Osteocyte (in vitro differentiated cells): ENCODE measurements at regions not wholly inside any gene's neighbourhood (a gene's known extent, or its start where the extent isn't known, plus 50 kb on each side); places are given as distances from the start of the nearest gene placed in this dataset.

Experiments used
- DNase-seq: peaks from one replicate; pipeline ENCODE4 v3.0.0; 2021; ENCODE audit warnings: mixed read lengths; ENCODE audit not compliant: unreplicated experiment; ENCODE audit errors: extremely low spot score
- H3K27ac Mint-ChIP-seq: one replicate; pipeline ENCODE4 v1.8.0; 2021; ENCODE audit warnings: mild to moderate bottlenecking, mixed read lengths; ENCODE audit not compliant: unreplicated experiment
- H3K27me3 Mint-ChIP-seq: one replicate; pipeline ENCODE4 v1.8.0; 2021; ENCODE audit warnings: mixed read lengths; ENCODE audit not compliant: unreplicated experiment
- H3K36me3 Mint-ChIP-seq: one replicate; pipeline ENCODE4 v1.8.0; 2021; ENCODE audit warnings: mixed read lengths; ENCODE audit not compliant: unreplicated experiment
- H3K4me1 Mint-ChIP-seq: one replicate; pipeline ENCODE4 v1.8.0; 2021; ENCODE audit warnings: mixed read lengths; ENCODE audit not compliant: unreplicated experiment
- H3K4me3 Mint-ChIP-seq: one replicate; pipeline ENCODE4 v1.8.0; 2021; ENCODE audit warnings: mild to moderate bottlenecking, moderate library complexity, mixed read lengths; ENCODE audit not compliant: unreplicated experiment
- H3K9me3 Mint-ChIP-seq: one replicate; pipeline ENCODE4 v1.8.0; 2021; ENCODE audit warnings: mixed read lengths; ENCODE audit not compliant: unreplicated experiment
- TF ChIP-seq, protein P1 (sequence below): fragments of 200-600 bp; sonication (generic); IDR thresholded peaks from 2 replicates; pipeline ENCODE4 v1.5.0; 2021; ENCODE audit warnings: antibody characterized with exemption, mild to moderate bottlenecking, moderate library complexity

GRCh38 chr1:4045397-4046010 is 145.4 kb upstream of the C1orf174 start:
- H3K4me3 Mint-ChIP-seq: no peak overlapping the region
- peaks cover 6% of the 10 kb centered on the region for H3K9me3 Mint-ChIP-seq
- no peaks in the 10 kb centered on the region for H3K36me3 Mint-ChIP-seq
- TF ChIP-seq, protein P1, sequence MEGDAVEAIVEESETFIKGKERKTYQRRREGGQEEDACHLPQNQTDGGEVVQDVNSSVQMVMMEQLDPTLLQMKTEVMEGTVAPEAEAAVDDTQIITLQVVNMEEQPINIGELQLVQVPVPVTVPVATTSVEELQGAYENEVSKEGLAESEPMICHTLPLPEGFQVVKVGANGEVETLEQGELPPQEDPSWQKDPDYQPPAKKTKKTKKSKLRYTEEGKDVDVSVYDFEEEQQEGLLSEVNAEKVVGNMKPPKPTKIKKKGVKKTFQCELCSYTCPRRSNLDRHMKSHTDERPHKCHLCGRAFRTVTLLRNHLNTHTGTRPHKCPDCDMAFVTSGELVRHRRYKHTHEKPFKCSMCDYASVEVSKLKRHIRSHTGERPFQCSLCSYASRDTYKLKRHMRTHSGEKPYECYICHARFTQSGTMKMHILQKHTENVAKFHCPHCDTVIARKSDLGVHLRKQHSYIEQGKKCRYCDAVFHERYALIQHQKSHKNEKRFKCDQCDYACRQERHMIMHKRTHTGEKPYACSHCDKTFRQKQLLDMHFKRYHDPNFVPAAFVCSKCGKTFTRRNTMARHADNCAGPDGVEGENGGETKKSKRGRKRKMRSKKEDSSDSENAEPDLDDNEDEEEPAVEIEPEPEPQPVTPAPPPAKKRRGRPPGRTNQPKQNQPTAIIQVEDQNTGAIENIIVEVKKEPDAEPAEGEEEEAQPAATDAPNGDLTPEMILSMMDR: no peak
- H3K27me3 Mint-ChIP-seq: no peaks in the 10 kb centered on the region
- no peaks in the 10 kb centered on the region for H3K4me1 Mint-ChIP-seq
- H3K27ac Mint-ChIP-seq: no peak overlapping the region
- DNase-seq: no peak

DNA sequence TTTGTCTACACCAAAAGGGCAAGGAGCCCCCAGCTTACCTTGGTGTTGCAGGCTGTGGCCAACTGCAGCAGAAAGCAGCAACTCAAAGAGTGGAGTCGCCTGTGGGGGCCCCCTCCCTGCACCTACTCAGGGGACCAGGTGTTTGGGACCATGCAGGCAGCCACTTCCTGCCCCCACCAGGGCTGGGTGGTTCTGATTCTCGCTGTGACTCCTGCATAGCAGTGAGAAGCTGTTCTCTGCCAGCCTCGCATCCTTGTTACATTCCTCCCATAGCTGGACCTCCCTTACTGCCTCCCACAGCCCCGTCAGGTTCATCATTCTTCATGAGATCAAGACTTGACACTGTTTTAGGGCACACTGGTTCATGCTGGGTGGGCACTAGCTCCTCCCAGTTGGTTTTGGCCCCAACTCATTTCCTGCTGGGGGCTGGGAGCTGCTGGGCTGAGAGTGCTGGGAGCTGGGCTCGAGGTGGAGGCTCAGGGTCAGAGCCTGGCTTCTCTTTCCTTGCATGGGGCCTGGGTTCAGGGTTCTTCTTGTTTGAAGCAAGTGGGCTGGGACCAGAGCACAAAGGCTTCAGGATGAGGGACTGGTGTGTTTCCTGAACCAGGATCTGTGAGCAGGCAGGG is 146.9 kb upstream of the C1orf174 start:
- DNase-seq: no peak
- H3K4me1 Mint-ChIP-seq: no peaks in the 10 kb centered on the region
- TF ChIP-seq, protein P1: no peak
- H3K9me3 Mint-ChIP-seq: no peaks in the 10 kb centered on the region
- no peaks in the 10 kb centered on the region for H3K27me3 Mint-ChIP-seq
- H3K36me3 Mint-ChIP-seq: no peaks in the 10 kb centered on the region
- H3K27ac Mint-ChIP-seq: no peak overlapping the region
- no peak overlapping the region for H3K4me3 Mint-ChIP-seq

GRCh38 chr1:4047666-4048065 is 147.6 kb upstream of the C1orf174 start:
- Mint-ChIP-seq H3K27ac (no peak overlapping the region), H3K9me3 (peaks cover 2% of the 10 kb centered on the region), H3K4me1 (no peaks in the 10 kb centered on the region), H3K36me3 (no peaks in the 10 kb centered on the region), H3K4me3 (no peak overlapping the region), H3K27me3 (no peaks in the 10 kb centered on the region)
- TF ChIP-seq, protein P1: no peak
- no peak for DNase-seq

- Mint-ChIP-seq H3K27ac (no peak overlapping the region), H3K9me3 (peaks cover 5% of the 10 kb centered on the region), H3K36me3 (no peaks in the 10 kb centered on the region), H3K4me3 (no peak overlapping the region), H3K4me1 (no peaks in the 10 kb centered on the region), H3K27me3 (no peaks in the 10 kb centered on the region)
- TF ChIP-seq, protein P1: no peak
- no peak for DNase-seq
These were observed 148.0 kb upstream of the C1orf174 start for GRCh38 chr1:4048076-4048475.

DNA sequence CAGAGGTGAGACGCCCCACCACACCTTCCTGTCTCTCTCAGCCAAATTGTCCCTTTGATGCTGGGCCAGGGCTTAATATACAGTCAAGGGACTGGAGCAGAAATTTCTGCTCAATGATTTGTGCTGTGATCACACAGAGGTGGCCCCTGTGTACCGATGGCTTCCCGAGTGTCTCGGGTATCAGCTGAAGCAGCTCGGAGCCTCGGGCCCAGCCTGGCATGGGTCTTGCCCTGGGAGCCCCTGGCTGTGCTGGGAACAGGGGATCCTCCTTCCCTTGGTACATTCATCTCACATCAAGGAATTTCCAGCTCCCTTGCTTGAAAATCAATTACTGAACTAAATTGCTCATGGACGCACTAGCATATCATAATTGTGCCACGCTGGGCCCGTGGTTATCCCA is 148.8 kb upstream of the C1orf174 start:
- TF ChIP-seq, protein P1: no peak
- Mint-ChIP-seq H3K4me1 (no peaks in the 10 kb centered on the region), H3K27ac (no peak overlapping the region), H3K9me3 (peaks cover 5% of the 10 kb centered on the region), H3K27me3 (no peaks in the 10 kb centered on the region), H3K4me3 (no peak overlapping the region), H3K36me3 (no peaks in the 10 kb centered on the region)
- no peak for DNase-seq
